ENCODE measurements at regions not wholly inside any gene's neighbourhood (a gene's known extent, or its start where the extent isn't known, plus 50 kb on each side); places are given as distances from the start of the nearest gene placed in this dataset.

DNA sequence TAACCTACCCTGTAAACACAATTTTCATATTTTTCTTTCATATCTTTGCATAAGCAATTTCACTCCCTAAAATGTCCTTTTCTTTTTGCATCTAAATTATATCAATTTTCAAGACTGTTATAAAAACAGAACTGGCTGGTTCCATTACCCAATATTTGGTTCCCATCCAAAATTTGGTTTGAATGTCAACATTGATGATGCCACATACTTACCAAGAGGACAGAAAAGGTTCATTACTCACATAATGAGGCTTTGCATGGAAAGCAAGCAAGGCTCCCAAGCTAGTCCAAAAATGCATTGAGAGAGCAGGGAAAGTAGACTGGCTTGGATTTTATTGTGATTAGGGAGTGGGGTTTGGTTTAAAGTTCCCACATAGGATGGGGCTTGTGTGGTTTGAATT is 144.4 kb upstream of the AKIRIN2 start:
- no peak for TF ChIP-seq TARDBP (IDR thresholded peaks at IDR 0.05)
- no peak for TF ChIP-seq SUZ12 (IDR thresholded peaks at IDR 0.05)
- no peak for TF ChIP-seq L3MBTL2 (conservative IDR thresholded peaks at IDR 0.05)
- TF ChIP-seq SP1 (IDR thresholded peaks at IDR 0.05): no peak
- TF ChIP-seq ZNF384 (IDR thresholded peaks at IDR 0.05): no peak
- no peak for TF ChIP-seq ARNT (IDR thresholded peaks at IDR 0.05)
- TF ChIP-seq HDGF (IDR thresholded peaks at IDR 0.05; ENCODE audit: borderline replicate concordance): no peak
- TF ChIP-seq, protein P1, sequence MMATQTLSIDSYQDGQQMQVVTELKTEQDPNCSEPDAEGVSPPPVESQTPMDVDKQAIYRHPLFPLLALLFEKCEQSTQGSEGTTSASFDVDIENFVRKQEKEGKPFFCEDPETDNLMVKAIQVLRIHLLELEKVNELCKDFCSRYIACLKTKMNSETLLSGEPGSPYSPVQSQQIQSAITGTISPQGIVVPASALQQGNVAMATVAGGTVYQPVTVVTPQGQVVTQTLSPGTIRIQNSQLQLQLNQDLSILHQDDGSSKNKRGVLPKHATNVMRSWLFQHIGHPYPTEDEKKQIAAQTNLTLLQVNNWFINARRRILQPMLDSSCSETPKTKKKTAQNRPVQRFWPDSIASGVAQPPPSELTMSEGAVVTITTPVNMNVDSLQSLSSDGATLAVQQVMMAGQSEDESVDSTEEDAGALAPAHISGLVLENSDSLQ (IDR thresholded peaks at IDR 0.05): no peak
- TF ChIP-seq CTBP1 (IDR thresholded peaks at IDR 0.05; ENCODE audit: borderline replicate concordance): no peak
- TF ChIP-seq ELF4 (IDR thresholded peaks at IDR 0.05): no peak
- no peak for TF ChIP-seq FOXM1 (IDR thresholded peaks at IDR 0.05; ENCODE audit: borderline replicate concordance)
- TF ChIP-seq FOXA1 (IDR thresholded peaks at IDR 0.05): no peak

Data from HEK293T (cell line).